ENCODE measurements at regions not wholly inside any gene's neighbourhood (a gene's known extent, or its start where the extent isn't known, plus 50 kb on each side); places are given as distances from the start of the nearest gene placed in this dataset.

- H3K27ac ChIP-seq: no peak overlapping the region
- TF ChIP-seq CTCF (conservative IDR thresholded peaks at IDR 0.05): no peak
These were observed 193.4 kb upstream of the GAS1 start for GRCh38 chr9:87140605-87141109.

GRCh38 chr9:87141124-87141523, 193.8 kb upstream of the GAS1 start:
- TF ChIP-seq CTCF (conservative IDR thresholded peaks at IDR 0.05): no peak
- no peak overlapping the region for H3K27ac ChIP-seq

GRCh38 chr9:87146933-87147332, 199.6 kb upstream of the GAS1 start:
- no peak for TF ChIP-seq CTCF (conservative IDR thresholded peaks at IDR 0.05)

GRCh38 chr9:87147839-87148238, 200.5 kb upstream of the GAS1 start:
- no peak for TF ChIP-seq CTCF (conservative IDR thresholded peaks at IDR 0.05)

More at GRCh38 chr9:87146933-87147332, 199.6 kb upstream of the GAS1 start:
- H3K27ac ChIP-seq: no peak overlapping the region

GRCh38 chr9:87148331-87149104, 201.2 kb upstream of the GAS1 start:
- peak; percentile 18; the same call in 1 of the 2 replicates for TF ChIP-seq CTCF (conservative IDR thresholded peaks at IDR 0.05)
- peak overlapping the region; percentile 62; the same call in 1 of the 2 replicates for H3K27ac ChIP-seq

More at GRCh38 chr9:87147839-87148238, 200.5 kb upstream of the GAS1 start:
- H3K27ac ChIP-seq: peak overlapping the region; percentile 62; the same call in 1 of the 2 replicates

GRCh38 chr9:87149799-87150198, 202.5 kb upstream of the GAS1 start:
- no peak for TF ChIP-seq CTCF (conservative IDR thresholded peaks at IDR 0.05)
- no peak overlapping the region for H3K27ac ChIP-seq

GRCh38 chr9:87152256-87152655, 204.9 kb upstream of the GAS1 start:
- no peak for TF ChIP-seq CTCF (conservative IDR thresholded peaks at IDR 0.05)
- H3K27ac ChIP-seq: no peak overlapping the region

All from VCaP (cell line).